K562 (cell line): ENCODE measurements at regions not wholly inside any gene's neighbourhood (a gene's known extent, or its start where the extent isn't known, plus 50 kb on each side); places are given as distances from the start of the nearest gene placed in this dataset.

Experiments used
- ATAC-seq: fragments of 200-7000 bp; cut with Tn5 transposase; 3 replicates; pipeline ENCODE4 v1.9.1; 2020; ENCODE audit warnings: moderate library complexity
- BruUV-seq: library from RNA; stranded (reverse); fragments of 400-500 nt; replicated peaks from 2 replicates; lab custom pipeline; 2021; lab: Mats Ljungman, UMichigan
- CTCF ChIA-PET: fragments of 300-600 bp; formaldehyde crosslinking; extraction: SDS; loops from one replicate; lab custom pipeline; 2021; ENCODE audit warnings: low intra/inter-chr PET ratio; lab: Yijun Ruan, JAX
- POLR2A ChIA-PET: fragments of 300-600, 350-650 bp; sonication (Branson Sonifier 250); formaldehyde crosslinking; extraction: SDS; loops from one replicate; lab custom pipeline; 2021; ENCODE audit warnings: antibody characterized with exemption, inconsistent platforms; lab: Yijun Ruan, JAX
- DNase-seq, 4 experiments: peaks; one replicate each; pipeline versions ENCODE4 v3.0.0 to v3.0.0-alpha.2; 2011 to 2018; ENCODE audit warnings: low spot score in 3 of 4, mixed read lengths in 3 of 4; ENCODE audit errors: extremely low read depth in 1 of 4
- FAIRE-seq: peaks from 2 replicates; lab custom pipeline; 2011; peaks lifted over from hg19 to GRCh38; lab: Jason Lieb, UNC
- H2AFZ ChIP-seq: 2 replicates; pipeline ENCODE4 v1.6.0; 2011; ENCODE audit warnings: low read depth, low read length, control low read depth, inconsistent platforms
- H3K27ac ChIP-seq: fragments of 200-600 bp; 3 replicates; pipeline ENCODE4 v1.8.0; 2011; ENCODE audit warnings: low read depth, mild to moderate bottlenecking, control low read depth, inconsistent platforms, low read length, moderate library complexity, mixed read lengths; ENCODE audit errors: extremely low read depth
- H3K27me3 ChIP-seq, 2 experiments: fragments of 300-600 bp in 1 of 2; 2 replicates in 1 of 2; 3 replicates in 1 of 2; pipeline versions ENCODE4 v1.6.0 to v1.8.0; 2011; ENCODE audit warnings: inconsistent platforms in 2 of 2, low read length in 2 of 2, mild to moderate bottlenecking in 1 of 2, mixed read lengths in 1 of 2, moderate library complexity in 1 of 2; ENCODE audit not compliant: control insufficient read depth in 2 of 2, insufficient read depth in 2 of 2
- H3K36me3 ChIP-seq: fragments of 300-600 bp; 3 replicates; pipeline ENCODE4 v1.8.0; 2011; ENCODE audit warnings: mild to moderate bottlenecking, low read length, inconsistent platforms; ENCODE audit not compliant: control insufficient read depth, insufficient read depth
- H3K4me1 ChIP-seq, 2 experiments: fragments of 200-600 bp in 1 of 2; replicated peaks in 1 of 2; 2 replicates in 1 of 2; 3 replicates in 1 of 2; pipeline versions ENCODE4 v1.5.1 to v1.8.0; 2011; ENCODE audit warnings: inconsistent platforms in 2 of 2, low read length in 2 of 2, mild to moderate bottlenecking in 1 of 2, mixed read lengths in 1 of 2, moderate library complexity in 1 of 2; ENCODE audit not compliant: control insufficient read depth in 2 of 2, insufficient read depth in 2 of 2
- H3K4me2 ChIP-seq: 2 replicates; pipeline ENCODE4 v1.6.1; 2011; ENCODE audit warnings: low read length, control low read depth, inconsistent platforms, mixed read lengths; ENCODE audit not compliant: insufficient read depth
- H3K4me3 ChIP-seq: fragments of 200-600 bp; sonication (generic), shearing (Covaris generic); 2 replicates; pipeline ENCODE4 v1.5.1; 2016; ENCODE audit warnings: control low read depth, inconsistent platforms
- H3K79me2 ChIP-seq: fragments of 200-600 bp; 3 replicates; pipeline ENCODE4 v1.8.0; 2011; ENCODE audit warnings: low read length, inconsistent platforms; ENCODE audit not compliant: control insufficient read depth, insufficient read depth
- H3K9ac ChIP-seq, 2 experiments: 2 replicates each; pipeline versions ENCODE4 v1.6.0 to v1.6.1; 2011; ENCODE audit warnings: low read depth in 2 of 2, low read length in 2 of 2, control low read depth in 1 of 2, inconsistent platforms in 1 of 2, mild to moderate bottlenecking in 1 of 2, mixed read lengths in 1 of 2; ENCODE audit not compliant: insufficient read depth in 1 of 2
- H3K9me1 ChIP-seq: one replicate; pipeline ENCODE4 v1.6.0; 2011; ENCODE audit warnings: inconsistent platforms, mild to moderate bottlenecking, low read length, moderate library complexity; ENCODE audit not compliant: control insufficient read depth, insufficient read depth
- H3K9me3 ChIP-seq: replicated peaks from 2 replicates; pipeline ENCODE4 v1.5.1; 2011; ENCODE audit warnings: low read depth, low read length, inconsistent platforms; ENCODE audit not compliant: control insufficient read depth, insufficient read depth
- H4K20me1 ChIP-seq: replicated peaks from 2 replicates; pipeline ENCODE4 v1.6.1; 2011; ENCODE audit warnings: low read length, inconsistent platforms, mixed read lengths; ENCODE audit not compliant: control insufficient read depth, insufficient read depth
- BMI1 ChIP-seq: fragments of 150-350 bp; IDR thresholded peaks from 2 replicates; pipeline ENCODE4 v1.6.1; 2014; ENCODE audit warnings: low read length
- DNMT1 ChIP-seq: fragments of 450-650 bp; IDR thresholded peaks from 2 replicates; pipeline ENCODE4 v1.6.1; 2016; ENCODE audit warnings: antibody characterized with exemption, mild to moderate bottlenecking
- E2F5 ChIP-seq: sonication (generic); formaldehyde crosslinking; IDR thresholded peaks from 2 replicates; pipeline ENCODE4 v1.8.0; 2022; ENCODE audit warnings: mild to moderate bottlenecking, missing genetic modification reagents
- HMGXB4 ChIP-seq: sonication (generic); formaldehyde crosslinking; IDR thresholded peaks from 2 replicates; pipeline ENCODE4 v1.8.1; 2023; ENCODE audit warnings: mild to moderate bottlenecking, missing genetic modification reagents
- IRF2 ChIP-seq: sonication (generic); formaldehyde crosslinking; IDR thresholded peaks from 2 replicates; pipeline ENCODE4 v1.8.1; 2022; ENCODE audit warnings: mild to moderate bottlenecking, missing genetic modification reagents
- NCOA1 ChIP-seq: fragments of 450-650 bp; IDR thresholded peaks from 2 replicates; pipeline ENCODE4 v1.6.1; 2016; ENCODE audit warnings: low read depth
- RBM15 ChIP-seq: fragments of 200-400 bp; formaldehyde crosslinking; IDR thresholded peaks from 2 replicates; pipeline ENCODE4 v1.6.1; 2018; ENCODE audit warnings: mild to moderate bottlenecking, low read length, moderate library complexity; ENCODE audit not compliant: insufficient read depth
- RBM22 ChIP-seq: fragments of 200-400 bp; formaldehyde crosslinking; IDR thresholded peaks from 2 replicates; pipeline ENCODE4 v1.6.1; 2018; ENCODE audit warnings: low read length, low read depth; ENCODE audit not compliant: poor library complexity, severe bottlenecking
- STAT5B ChIP-seq: fragments of 250-450 bp; sonication (Bioruptor Pico); IDR thresholded peaks from 2 replicates; pipeline ENCODE4 v1.8.0; 2021; ENCODE audit warnings: mild to moderate bottlenecking, inconsistent platforms
- YBX1 ChIP-seq: fragments of 450-650 bp; IDR thresholded peaks from 2 replicates; pipeline ENCODE4 v1.7.1; 2016; ENCODE audit warnings: mild to moderate bottlenecking
- ZKSCAN3 ChIP-seq: fragments of 250-450 bp; sonication (Bioruptor Pico); IDR thresholded peaks from 2 replicates; pipeline ENCODE4 v1.4.0; 2020
- ZNF77 ChIP-seq: fragments of 250-450 bp; sonication (Bioruptor Pico); IDR thresholded peaks from 2 replicates; pipeline ENCODE4 v1.5.0; 2020
- ZNF780A ChIP-seq: fragments of 250-450 bp; sonication (Bioruptor Pico); IDR thresholded peaks from 2 replicates; pipeline ENCODE4 v1.5.0; 2021; ENCODE audit warnings: mild to moderate bottlenecking
- WGBS: fragments of 100-300 bp; shearing (Covaris generic); methylation state at CpG from one replicate; pipeline ENCODE4 v1.1.6; 2016; ENCODE audit warnings: low coverage, mixed read lengths; ENCODE audit not compliant: insufficient coverage; ENCODE audit errors: missing lambda C conversion rate; 5-methylcytosine and 5-hydroxymethylcytosine counted together
- in situ Hi-C: fragments of 300-500 bp; cut with MboI; formaldehyde crosslinking; loops from 4 replicates; pipeline ENCODE4 v1.15.0; 2018; ENCODE audit warnings: inconsistent platforms, mixed read lengths
- intact Hi-C: fragments of 100-400 bp; cut with micrococcal nuclease; formaldehyde crosslinking; loops from 2 replicates; pipeline ENCODE4 v1.14.2; 2022
- TF ChIP-seq, protein P1 (sequence below), 2 experiments: fragments of 450-650 bp; conservative IDR thresholded peaks; 2 replicates each; pipeline ENCODE4 v1.6.1; 2017; ENCODE audit warnings: mild to moderate bottlenecking in 2 of 2, moderate library complexity in 2 of 2

DNA sequence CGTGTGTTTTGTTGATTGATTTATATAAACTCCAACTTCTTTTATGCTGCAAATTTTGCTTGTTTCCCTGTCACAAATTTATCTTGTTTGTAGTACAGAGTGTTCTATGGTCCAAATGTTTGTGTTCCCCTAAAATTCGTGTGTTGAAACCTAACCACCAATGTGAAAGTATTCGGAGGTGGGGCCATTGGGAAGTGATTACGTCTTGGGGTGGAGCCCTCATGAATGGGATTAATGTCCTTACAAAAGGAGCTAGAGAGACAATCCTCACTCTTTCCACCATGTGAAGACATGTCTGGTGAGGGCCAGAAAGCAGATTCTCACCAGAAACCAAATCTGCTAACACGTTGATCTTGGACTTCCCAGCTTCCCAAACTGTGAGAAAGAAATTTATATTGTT is 262.0 kb downstream of the MAN2A1 start (continued):
- no peak for TF ChIP-seq ZNF780A

DNA sequence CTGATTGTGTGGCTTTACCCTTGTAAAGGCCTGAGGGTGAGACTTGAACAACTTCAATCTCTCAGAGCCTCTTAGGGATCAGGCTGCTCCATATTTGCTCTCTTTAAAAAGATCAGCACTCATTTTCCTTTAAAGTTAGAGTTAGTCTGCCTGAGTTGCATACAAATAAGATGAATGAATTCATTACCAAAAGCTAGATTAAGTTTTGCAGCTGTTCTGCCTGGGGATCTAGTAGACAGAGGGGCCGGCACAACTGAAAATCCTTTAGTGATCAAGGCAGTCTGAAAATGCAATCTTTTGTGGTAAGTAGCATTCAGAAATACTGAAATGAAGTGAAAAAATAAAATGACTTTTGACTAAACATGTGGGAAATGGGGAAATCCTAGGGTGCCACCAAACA is 264.0 kb downstream of the MAN2A1 start:
- DNase-seq = no peak
- Histone ChIP-seq H3K9ac (no peak overlapping the region), H3K79me2 (no peaks in the 10 kb centered on the region), H3K9me1 (no peaks in the 10 kb centered on the region), H3K4me1 (no peaks in the 10 kb centered on the region)
- no TSS peak for BruUV-seq
- FAIRE-seq = no peak
- TF ChIP-seq YBX1 (no peak), IRF2 (no peak), ZNF780A (no peak), BMI1 (no peak), ZKSCAN3 (no peak), STAT5B (CRISPR knock-in tag) (no peak), RBM22 (no peak), E2F5 (CRISPR knock-in tag) (no peak), NCOA1 (no peak), DNMT1 (no peak), RBM15 (no peak), HMGXB4 (CRISPR knock-in tag) (no peak), ZNF77 (no peak)
- TF ChIP-seq, protein P1, sequence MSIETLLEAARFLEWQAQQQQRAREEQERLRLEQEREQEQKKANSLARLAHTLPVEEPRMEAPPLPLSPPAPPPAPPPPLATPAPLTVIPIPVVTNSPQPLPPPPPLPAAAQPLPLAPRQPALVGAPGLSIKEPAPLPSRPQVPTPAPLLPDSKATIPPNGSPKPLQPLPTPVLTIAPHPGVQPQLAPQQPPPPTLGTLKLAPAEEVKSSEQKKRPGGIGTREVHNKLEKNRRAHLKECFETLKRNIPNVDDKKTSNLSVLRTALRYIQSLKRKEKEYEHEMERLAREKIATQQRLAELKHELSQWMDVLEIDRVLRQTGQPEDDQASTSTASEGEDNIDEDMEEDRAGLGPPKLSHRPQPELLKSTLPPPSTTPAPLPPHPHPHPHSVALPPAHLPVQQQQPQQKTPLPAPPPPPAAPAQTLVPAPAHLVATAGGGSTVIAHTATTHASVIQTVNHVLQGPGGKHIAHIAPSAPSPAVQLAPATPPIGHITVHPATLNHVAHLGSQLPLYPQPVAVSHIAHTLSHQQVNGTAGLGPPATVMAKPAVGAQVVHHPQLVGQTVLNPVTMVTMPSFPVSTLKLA (conservative IDR thresholded peaks at IDR 0.05) = no peak
- TF ChIP-seq, all 486 proteins: peak for 0
- H3K9me3 ChIP-seq = no peaks in the 10 kb centered on the region
- no peak for ATAC-seq
- H3K4me3 ChIP-seq = no peak overlapping the region
- no peak overlapping the region for H3K27ac ChIP-seq
- CTCF ChIA-PET = no interaction called here
- H3K4me2 ChIP-seq = no peak overlapping the region
- no peaks in the 10 kb centered on the region for H4K20me1 ChIP-seq
- 0% methylated on average over 1 of the region's 1 CpG for WGBS
- H3K36me3 ChIP-seq = no peaks in the 10 kb centered on the region
- intact Hi-C loops (loop anchor here (10.0 kb wide), 1 partner anchor 259 kb away; no protein-coding TSS in a partner anchor), in situ Hi-C loops (no loop called here)
- no peak overlapping the region for H2AFZ ChIP-seq
- H3K27me3 ChIP-seq = no peaks in the 10 kb centered on the region
- POLR2A ChIA-PET = no interaction called here
